GM08714 (cell line): ENCODE measurements at regions not wholly inside any gene's neighbourhood (a gene's known extent, or its start where the extent isn't known, plus 50 kb on each side); places are given as distances from the start of the nearest gene placed in this dataset.

ENCODE experiments used
- H3K4me3 ChIP-seq: fragments of 200-500 bp; sonication (Bioruptor generic); 2 replicates; pipeline ENCODE4 v1.5.1; 2014; ENCODE audit warnings: mild to moderate bottlenecking, low read length, inconsistent platforms
- ZNF274 ChIP-seq: IDR thresholded peaks from 2 replicates; pipeline ENCODE4 v1.6.1; 2012; ENCODE audit warnings: mild to moderate bottlenecking, low read depth, low read length

DNA sequence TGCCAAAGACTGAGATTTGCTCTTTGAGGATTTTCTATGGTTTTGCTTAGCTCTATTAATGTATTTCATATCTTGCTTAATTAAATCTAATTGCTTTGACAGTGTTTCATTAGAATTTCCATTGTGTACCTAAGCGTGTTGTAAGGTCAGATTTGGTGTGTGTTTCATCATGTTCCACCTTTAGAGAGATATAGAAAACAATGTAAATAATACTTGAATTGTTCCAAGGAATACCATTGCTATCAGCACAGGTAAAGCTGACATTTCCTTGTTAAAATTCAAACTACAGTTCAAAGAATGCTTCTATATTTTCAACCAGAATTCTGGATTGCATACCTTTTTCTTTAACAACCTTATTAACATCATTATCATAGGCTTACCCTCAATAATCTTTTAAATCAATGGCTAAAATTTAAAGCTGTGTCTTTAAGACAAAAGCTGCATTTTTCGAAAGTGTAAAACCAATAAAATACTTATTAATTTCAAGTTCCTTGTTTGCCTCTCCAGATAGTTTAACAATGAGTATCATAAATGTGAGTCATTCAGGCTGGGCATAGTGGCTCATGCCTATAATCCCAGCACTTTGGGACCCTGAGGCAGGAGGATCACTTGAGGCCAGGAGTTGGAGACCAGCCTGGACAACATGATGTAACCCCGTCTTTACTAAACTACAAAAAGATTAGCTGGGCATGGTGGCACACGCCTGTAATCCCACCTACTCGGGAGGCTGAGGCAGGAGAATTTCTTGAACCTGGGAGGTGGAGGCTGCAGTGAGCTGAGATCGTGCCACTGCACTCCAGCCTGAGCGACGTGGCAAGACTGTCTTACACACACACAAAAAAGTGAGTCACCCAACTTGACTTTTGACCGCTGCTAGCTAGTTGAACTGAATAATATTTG lies 188.0 kb upstream of the PKDCC start:
- H3K4me3 ChIP-seq, result no peak overlapping the region
- TF ChIP-seq ZNF274, result no peak

DNA sequence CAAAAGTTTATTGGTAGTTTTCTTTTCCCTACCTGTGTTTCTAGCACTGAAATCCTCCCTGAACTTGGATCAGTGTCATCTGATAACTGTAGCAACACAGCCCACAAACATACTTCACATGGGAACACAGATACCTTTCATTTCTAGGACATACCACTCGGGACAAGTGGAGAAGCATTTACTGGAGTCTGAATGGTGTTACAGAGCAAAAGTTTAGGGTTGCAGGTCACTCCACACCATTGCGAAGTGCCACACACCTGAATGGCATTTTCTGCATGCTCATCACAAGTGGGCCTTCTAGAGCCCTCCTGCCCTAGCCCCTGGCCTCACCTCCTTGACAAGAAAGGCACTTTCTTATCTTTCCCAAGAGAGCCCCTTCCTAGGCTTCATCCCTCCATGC lies 184.8 kb upstream of the PKDCC start:
- TF ChIP-seq ZNF274, result no peak

DNA sequence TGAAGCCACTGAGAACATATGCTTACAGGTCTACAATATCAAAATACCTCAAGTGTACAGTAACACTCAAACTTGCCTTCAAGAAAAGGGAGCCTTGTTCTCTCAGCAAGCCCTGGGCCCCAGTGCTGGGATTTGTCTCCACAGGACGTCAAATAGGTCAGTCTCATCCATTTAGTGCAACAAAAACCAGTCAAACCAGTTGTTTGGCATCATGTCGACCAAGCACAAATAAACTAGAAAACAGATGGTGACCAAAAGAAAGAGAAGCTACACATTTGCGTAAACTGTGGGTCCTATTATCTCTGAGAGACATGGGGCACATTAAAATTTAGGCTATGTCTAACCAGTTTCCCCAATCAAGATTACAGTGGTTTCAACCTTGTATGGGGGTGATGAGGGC lies 182.6 kb upstream of the PKDCC start:
- no peak overlapping the region for H3K4me3 ChIP-seq
- no peak for TF ChIP-seq ZNF274

More for the DNA sequence above, 184.8 kb upstream of the PKDCC start:
- H3K4me3 ChIP-seq, result no peak overlapping the region

GRCh38 chr2:41867553-41867952 lies 180.3 kb upstream of the PKDCC start:
- no peak overlapping the region for H3K4me3 ChIP-seq
- TF ChIP-seq ZNF274, result no peak

DNA sequence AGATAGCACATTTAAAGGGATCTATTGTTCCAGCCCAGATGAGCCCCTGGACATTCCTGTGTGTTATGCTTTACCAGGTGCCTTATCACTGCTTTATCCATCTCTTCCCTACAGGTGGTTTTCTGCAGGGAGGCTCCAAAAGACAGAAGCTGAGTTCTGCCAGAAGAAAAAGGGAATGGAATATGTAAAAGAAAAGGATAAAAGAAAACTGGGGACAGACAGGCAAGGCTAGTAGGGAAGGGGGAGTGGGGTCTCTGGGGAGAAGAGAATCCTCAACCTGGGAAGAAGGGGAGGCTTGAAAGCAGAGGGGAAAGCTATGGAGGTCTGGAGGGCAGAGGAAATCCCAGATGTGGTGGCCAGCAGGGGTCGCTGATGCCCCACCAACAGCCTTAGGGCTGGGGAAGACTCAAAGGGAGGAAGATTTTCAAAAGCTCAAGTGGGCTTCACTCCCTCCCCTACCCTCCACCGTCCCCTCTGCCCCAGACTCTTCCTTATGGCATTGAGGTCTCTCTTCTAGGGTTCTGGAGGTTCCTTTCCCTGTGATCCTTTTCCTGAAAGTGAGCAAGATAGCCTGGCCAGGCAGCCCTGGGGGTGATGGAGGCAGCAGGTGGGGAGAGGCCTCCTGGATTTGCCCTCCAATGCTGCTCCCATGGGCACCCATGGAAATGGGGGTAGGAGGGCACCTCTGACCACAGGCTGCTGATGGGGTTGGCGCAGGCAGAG lies 178.1 kb upstream of the PKDCC start:
- H3K4me3 ChIP-seq, result no peak overlapping the region
- no peak for TF ChIP-seq ZNF274

DNA sequence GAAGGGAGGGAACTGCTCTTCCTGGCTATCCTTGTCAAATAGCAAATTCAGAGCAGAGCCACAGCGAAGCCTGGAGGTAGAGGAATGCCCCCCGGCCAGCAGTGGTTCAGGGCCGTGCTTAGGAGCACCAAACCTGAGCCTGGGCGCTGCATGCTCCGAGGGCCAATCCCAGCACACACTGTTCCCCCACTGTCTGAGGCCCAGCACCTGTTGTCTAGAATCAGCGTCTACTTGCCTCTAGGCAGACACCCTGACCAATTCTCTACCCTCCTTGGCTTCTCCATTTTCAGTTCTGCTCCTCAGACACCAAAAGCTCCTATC lies 177.6 kb upstream of the PKDCC start:
- no peak overlapping the region for H3K4me3 ChIP-seq
- TF ChIP-seq ZNF274, result no peak

DNA sequence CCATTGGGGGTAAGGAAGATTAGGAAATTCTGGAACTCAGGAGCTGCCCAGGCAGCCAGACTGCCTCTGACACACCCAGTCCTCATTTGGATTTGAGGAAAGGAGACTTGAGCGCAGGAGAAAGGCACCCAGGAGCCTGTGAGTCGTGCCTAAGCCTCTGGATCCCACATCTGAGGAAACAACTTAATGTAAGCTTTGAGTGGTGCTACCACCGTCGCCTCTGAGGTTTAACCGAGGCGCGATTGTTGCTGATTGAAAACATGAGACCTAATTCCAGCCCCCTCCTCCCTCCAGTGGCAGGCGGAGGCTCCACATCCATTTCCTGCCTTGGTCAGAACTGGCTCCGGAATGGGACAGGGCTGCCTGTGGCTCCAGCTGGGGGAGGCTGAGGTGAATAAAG lies 176.7 kb upstream of the PKDCC start:
- TF ChIP-seq ZNF274, result no peak
- no peak overlapping the region for H3K4me3 ChIP-seq

DNA sequence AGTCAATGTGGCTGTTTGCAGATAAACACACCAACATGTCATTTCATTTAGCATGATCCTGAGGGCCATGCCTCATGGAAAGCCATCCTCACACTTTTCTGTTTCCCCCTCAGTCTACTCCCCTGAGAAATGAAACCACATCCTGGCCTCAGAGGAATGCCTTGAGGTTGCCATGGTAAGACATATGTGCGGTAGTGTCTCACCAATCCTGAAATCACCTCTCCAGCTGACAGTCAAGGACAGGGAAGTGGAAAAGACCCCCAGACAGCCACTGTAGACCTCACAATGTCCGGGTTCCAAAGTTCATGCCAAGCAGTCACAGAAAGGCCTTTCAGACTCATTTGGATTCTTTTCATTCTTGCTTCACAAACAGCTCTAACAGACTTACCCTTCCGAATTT lies 175.2 kb upstream of the PKDCC start:
- no peak overlapping the region for H3K4me3 ChIP-seq
- TF ChIP-seq ZNF274, result no peak

DNA sequence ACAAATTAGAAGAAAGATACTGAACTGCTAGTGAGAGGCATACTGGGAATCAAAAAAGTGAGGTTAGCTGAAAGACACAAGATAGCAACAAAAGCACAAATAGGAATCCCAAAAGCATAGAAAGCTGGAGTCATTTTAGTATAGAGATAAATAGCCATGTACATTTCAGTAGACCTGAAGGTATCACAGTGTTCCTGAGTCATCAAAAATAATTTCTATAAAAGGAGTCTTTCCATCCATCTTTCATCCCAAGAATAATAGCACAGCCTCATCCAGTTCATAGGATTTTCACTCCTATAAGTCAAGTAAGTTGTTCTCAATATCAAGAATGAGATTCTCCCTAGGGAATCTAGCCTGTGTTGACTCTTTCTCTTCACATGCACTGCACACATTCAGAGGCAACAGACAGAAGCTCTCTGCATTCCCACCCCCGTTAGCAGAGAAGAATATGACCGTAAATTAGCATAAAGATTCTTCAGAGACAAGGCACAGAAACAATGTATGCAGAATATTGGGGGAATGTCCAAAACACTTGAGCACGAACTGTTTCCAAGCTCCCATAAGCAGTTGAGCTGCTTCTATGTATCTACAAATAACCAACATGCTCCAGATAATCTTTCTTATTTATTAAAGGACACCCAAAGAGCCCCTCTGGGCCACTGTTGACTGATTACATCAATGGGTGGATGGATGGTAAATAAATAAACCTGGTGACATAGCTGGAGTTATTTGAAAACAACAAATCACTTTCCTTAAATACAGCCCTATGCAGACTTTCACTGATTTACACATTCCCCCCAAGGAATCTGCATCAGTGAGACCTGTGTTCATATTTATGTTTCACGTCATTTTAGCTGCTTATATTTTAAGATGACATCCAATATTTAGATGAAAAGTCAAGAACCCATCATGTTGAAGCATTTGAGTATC lies 174.5 kb upstream of the PKDCC start:
- no peak overlapping the region for H3K4me3 ChIP-seq
- TF ChIP-seq ZNF274, result no peak

- H3K4me3 ChIP-seq, result no peak overlapping the region
- no peak for TF ChIP-seq ZNF274
These were observed 170.6 kb upstream of the PKDCC start for GRCh38 chr2:41877114-41877678.

GRCh38 chr2:41878056-41878455 lies 169.8 kb upstream of the PKDCC start:
- no peak overlapping the region for H3K4me3 ChIP-seq
- no peak for TF ChIP-seq ZNF274

GRCh38 chr2:41878716-41879234 lies 169.0 kb upstream of the PKDCC start:
- no peak for TF ChIP-seq ZNF274
- no peak overlapping the region for H3K4me3 ChIP-seq

DNA sequence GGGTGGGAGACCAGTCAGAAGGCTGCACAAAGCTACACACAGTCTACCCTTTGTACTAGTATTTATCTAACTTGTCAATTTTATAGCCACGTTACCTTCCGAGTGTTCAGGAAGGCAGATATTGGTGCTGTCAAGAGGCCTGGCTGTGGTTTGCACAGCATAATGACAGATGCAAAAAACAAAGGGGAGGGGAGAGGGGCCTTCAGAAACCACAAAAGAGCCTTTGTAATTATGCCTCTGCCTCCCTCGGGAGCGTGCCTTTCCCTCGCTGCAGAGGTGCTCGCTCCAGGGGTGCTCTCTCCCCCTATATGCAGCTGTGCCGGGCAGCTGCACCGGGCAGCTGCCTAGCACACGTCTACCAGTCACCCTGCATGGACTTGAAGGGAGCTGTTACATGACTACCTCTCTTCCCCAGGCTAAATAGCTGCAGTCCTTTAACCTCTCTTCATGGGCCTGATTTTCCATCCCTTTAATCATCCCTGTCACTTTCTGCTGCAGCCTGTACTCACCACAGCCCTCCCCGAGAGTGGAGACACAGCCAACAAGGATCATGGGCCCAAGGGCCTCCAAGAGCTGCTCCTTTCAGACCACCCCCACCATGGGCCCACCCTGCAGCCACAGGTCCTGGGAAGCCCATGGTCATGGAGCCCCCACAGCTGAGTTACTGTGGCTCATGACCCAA lies 168.4 kb upstream of the PKDCC start:
- H3K4me3 ChIP-seq, result no peak overlapping the region
- no peak for TF ChIP-seq ZNF274
